ENCODE measurements at regions not wholly inside any gene's neighbourhood (a gene's known extent, or its start where the extent isn't known, plus 50 kb on each side); places are given as distances from the start of the nearest gene placed in this dataset.

DNA sequence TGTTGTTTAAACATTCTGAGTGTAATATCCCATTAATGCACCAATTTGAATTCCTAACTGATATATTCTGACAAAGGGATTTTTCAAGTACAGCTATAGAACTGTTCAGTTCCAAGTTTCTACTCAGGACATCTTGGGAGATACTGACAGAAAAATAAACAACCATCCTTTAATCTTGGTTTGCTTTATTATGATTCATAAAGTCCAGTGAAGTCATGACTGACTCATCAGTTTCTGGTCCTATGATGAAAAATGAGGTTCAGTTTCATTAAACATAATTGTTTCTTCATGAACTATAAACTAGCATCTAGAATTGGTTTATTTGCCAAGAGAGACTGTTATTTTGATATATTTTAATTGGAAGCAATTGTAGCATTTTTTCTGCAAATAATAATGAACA lies 896.2 kb downstream of the CCDC85A start:
- TF ChIP-seq ARNTL (CRISPR knock-in tag; IDR thresholded peaks at IDR 0.05; ENCODE audit: borderline replicate concordance, low read depth) (no peak), RARB (CRISPR knock-in tag; IDR thresholded peaks at IDR 0.05) (no peak)
- TF ChIP-seq, protein P1, sequence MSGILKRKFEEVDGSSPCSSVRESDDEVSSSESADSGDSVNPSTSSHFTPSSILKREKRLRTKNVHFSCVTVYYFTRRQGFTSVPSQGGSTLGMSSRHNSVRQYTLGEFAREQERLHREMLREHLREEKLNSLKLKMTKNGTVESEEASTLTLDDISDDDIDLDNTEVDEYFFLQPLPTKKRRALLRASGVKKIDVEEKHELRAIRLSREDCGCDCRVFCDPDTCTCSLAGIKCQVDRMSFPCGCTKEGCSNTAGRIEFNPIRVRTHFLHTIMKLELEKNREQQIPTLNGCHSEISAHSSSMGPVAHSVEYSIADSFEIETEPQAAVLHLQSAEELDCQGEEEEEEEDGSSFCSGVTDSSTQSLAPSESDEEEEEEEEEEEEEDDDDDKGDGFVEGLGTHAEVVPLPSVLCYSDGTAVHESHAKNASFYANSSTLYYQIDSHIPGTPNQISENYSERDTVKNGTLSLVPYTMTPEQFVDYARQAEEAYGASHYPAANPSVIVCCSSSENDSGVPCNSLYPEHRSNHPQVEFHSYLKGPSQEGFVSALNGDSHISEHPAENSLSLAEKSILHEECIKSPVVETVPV (CRISPR knock-in tag; IDR thresholded peaks at IDR 0.05), result no peak
- peak; percentile 47; the same call in 1 of the 3 replicates for ATAC-seq

DNA sequence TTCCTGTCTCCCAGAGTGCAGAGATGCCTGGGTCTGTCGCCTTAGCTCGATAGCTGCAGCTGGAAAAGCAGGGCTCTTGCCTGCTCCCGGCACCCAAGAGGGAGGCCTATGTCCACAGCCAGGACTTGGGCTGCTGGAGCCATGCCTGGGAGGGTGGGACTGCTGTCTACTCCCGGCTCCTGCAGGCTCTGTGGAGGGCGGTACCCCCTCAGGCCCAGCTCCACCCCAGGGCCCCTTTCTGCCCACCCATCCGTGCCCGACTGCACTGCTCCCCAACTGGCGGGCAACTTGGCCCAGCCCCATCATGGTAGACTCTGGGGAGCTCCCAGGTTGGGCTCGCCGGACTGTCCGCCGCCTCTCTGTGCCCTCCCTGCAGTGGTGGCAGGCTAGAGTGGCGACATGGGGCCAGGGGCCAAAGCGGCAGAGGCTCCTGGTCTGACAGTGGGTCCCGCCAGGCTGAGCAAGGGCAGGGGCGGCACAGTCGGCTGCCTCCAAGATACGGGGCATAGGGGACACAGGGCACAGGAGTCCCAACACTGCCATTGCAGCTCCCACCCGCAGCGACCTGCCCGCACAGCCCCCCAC lies 901.0 kb downstream of the CCDC85A start:
- TF ChIP-seq, protein P2, sequence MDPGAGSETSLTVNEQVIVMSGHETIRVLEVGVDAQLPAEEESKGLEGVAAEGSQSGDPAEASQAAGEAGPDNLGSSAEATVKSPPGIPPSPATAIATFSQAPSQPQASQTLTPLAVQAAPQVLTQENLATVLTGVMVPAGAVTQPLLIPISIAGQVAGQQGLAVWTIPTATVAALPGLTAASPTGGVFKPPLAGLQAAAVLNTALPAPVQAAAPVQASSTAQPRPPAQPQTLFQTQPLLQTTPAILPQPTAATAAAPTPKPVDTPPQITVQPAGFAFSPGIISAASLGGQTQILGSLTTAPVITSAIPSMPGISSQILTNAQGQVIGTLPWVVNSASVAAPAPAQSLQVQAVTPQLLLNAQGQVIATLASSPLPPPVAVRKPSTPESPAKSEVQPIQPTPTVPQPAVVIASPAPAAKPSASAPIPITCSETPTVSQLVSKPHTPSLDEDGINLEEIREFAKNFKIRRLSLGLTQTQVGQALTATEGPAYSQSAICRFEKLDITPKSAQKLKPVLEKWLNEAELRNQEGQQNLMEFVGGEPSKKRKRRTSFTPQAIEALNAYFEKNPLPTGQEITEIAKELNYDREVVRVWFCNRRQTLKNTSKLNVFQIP (CRISPR knock-in tag; IDR thresholded peaks at IDR 0.05; ENCODE audit: borderline replicate concordance, low read depth), result no peak
- TF ChIP-seq TOX (CRISPR knock-in tag; IDR thresholded peaks at IDR 0.05; ENCODE audit: borderline replicate concordance) (no peak), OSR1 (CRISPR knock-in tag; IDR thresholded peaks at IDR 0.05) (no peak), TCF4 (CRISPR knock-in tag; IDR thresholded peaks at IDR 0.05; ENCODE audit: borderline replicate concordance) (no peak), CSDC2 (CRISPR knock-in tag; IDR thresholded peaks at IDR 0.05) (no peak), ZNF70 (CRISPR knock-in tag; IDR thresholded peaks at IDR 0.05) (no peak), ZNF8 (CRISPR knock-in tag; IDR thresholded peaks at IDR 0.05) (no peak)
- ATAC-seq, result no peak

DNA sequence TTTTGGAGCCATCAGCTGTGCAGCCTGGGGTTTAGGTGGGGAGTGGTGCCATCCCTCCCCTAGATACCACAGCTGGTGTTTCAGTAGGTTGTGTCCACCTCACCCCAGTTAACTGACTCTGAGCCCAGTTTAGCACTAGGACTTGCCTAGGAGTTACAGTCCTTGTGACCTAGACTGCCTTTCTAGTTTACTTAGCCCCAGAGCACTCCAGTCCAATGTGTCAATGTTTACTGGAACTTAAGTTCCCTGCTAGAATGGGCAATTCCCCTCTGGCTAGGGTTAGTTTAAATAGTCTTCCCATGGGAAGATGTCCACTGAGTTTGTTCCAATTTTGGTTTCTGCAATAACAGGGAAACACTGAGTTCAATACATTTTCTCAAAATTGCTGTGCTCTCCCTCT lies 909.2 kb downstream of the CCDC85A start:
- TF ChIP-seq, protein P1 (CRISPR knock-in tag; IDR thresholded peaks at IDR 0.05), result no peak
- TF ChIP-seq ARNTL (CRISPR knock-in tag; IDR thresholded peaks at IDR 0.05; ENCODE audit: borderline replicate concordance, low read depth), result no peak
- TF ChIP-seq ZFP3 (CRISPR knock-in tag; IDR thresholded peaks at IDR 0.05), result no peak
- TF ChIP-seq, protein P3, sequence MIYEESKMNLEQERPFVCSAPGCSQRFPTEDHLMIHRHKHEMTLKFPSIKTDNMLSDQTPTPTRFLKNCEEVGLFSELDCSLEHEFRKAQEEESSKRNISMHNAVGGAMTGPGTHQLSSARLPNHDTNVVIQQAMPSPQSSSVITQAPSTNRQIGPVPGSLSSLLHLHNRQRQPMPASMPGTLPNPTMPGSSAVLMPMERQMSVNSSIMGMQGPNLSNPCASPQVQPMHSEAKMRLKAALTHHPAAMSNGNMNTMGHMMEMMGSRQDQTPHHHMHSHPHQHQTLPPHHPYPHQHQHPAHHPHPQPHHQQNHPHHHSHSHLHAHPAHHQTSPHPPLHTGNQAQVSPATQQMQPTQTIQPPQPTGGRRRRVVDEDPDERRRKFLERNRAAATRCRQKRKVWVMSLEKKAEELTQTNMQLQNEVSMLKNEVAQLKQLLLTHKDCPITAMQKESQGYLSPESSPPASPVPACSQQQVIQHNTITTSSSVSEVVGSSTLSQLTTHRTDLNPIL (CRISPR knock-in tag; IDR thresholded peaks at IDR 0.05; ENCODE audit: low read depth), result no peak
- no peak for TF ChIP-seq GLIS3 (CRISPR knock-in tag; IDR thresholded peaks at IDR 0.05)
- TF ChIP-seq SNAI2 (CRISPR knock-in tag; IDR thresholded peaks at IDR 0.05), result no peak
- TF ChIP-seq, protein P4, sequence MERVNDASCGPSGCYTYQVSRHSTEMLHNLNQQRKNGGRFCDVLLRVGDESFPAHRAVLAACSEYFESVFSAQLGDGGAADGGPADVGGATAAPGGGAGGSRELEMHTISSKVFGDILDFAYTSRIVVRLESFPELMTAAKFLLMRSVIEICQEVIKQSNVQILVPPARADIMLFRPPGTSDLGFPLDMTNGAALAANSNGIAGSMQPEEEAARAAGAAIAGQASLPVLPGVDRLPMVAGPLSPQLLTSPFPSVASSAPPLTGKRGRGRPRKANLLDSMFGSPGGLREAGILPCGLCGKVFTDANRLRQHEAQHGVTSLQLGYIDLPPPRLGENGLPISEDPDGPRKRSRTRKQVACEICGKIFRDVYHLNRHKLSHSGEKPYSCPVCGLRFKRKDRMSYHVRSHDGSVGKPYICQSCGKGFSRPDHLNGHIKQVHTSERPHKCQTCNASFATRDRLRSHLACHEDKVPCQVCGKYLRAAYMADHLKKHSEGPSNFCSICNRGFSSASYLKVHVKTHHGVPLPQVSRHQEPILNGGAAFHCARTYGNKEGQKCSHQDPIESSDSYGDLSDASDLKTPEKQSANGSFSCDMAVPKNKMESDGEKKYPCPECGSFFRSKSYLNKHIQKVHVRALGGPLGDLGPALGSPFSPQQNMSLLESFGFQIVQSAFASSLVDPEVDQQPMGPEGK (CRISPR knock-in tag; IDR thresholded peaks at IDR 0.05; ENCODE audit: borderline replicate concordance), result no peak
- TF ChIP-seq, protein P2 (CRISPR knock-in tag; IDR thresholded peaks at IDR 0.05; ENCODE audit: borderline replicate concordance, low read depth), result no peak
- no peak for TF ChIP-seq ISL1 (CRISPR knock-in tag; IDR thresholded peaks at IDR 0.05)
- TF ChIP-seq, protein P5, sequence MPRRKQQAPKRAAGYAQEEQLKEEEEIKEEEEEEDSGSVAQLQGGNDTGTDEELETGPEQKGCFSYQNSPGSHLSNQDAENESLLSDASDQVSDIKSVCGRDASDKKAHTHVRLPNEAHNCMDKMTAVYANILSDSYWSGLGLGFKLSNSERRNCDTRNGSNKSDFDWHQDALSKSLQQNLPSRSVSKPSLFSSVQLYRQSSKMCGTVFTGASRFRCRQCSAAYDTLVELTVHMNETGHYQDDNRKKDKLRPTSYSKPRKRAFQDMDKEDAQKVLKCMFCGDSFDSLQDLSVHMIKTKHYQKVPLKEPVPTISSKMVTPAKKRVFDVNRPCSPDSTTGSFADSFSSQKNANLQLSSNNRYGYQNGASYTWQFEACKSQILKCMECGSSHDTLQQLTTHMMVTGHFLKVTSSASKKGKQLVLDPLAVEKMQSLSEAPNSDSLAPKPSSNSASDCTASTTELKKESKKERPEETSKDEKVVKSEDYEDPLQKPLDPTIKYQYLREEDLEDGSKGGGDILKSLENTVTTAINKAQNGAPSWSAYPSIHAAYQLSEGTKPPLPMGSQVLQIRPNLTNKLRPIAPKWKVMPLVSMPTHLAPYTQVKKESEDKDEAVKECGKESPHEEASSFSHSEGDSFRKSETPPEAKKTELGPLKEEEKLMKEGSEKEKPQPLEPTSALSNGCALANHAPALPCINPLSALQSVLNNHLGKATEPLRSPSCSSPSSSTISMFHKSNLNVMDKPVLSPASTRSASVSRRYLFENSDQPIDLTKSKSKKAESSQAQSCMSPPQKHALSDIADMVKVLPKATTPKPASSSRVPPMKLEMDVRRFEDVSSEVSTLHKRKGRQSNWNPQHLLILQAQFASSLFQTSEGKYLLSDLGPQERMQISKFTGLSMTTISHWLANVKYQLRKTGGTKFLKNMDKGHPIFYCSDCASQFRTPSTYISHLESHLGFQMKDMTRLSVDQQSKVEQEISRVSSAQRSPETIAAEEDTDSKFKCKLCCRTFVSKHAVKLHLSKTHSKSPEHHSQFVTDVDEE (CRISPR knock-in tag; IDR thresholded peaks at IDR 0.05), result no peak
- no peak for TF ChIP-seq PPARA (CRISPR knock-in tag; IDR thresholded peaks at IDR 0.05; ENCODE audit: borderline replicate concordance)
- TF ChIP-seq TOX (CRISPR knock-in tag; IDR thresholded peaks at IDR 0.05; ENCODE audit: borderline replicate concordance), result no peak
- TF ChIP-seq RARB (CRISPR knock-in tag; IDR thresholded peaks at IDR 0.05), result no peak
- no peak for TF ChIP-seq TCF4 (CRISPR knock-in tag; IDR thresholded peaks at IDR 0.05; ENCODE audit: borderline replicate concordance)
- TF ChIP-seq CSDC2 (CRISPR knock-in tag; IDR thresholded peaks at IDR 0.05), result no peak
- no peak for TF ChIP-seq ZNF565 (CRISPR knock-in tag; conservative IDR thresholded peaks at IDR 0.05; ENCODE audit: low read depth)
- TF ChIP-seq ESRRG (CRISPR knock-in tag; IDR thresholded peaks at IDR 0.05), result no peak
- TF ChIP-seq ZFP30 (CRISPR knock-in tag; IDR thresholded peaks at IDR 0.05), result no peak
- TF ChIP-seq BACH2 (CRISPR knock-in tag; IDR thresholded peaks at IDR 0.05; ENCODE audit: borderline replicate concordance), result no peak
- ATAC-seq, result no peak

All from SK-N-SH treated with all-trans-retinoic acid at 6 μM for 48 hours (cell line).